C4-2B (cell line): ENCODE measurements at regions not wholly inside any gene's neighbourhood (a gene's known extent, or its start where the extent isn't known, plus 50 kb on each side); places are given as distances from the start of the nearest gene placed in this dataset.

ENCODE experiments used
- ZFX ChIP-seq: fragments of 450-650 bp; IDR thresholded peaks from 2 replicates; pipeline ENCODE4 v1.6.1; 2017
- TF ChIP-seq, protein P1 (sequence below): fragments of 450-650 bp; conservative IDR thresholded peaks from 2 replicates; pipeline ENCODE4 v1.5.1; 2017; ENCODE audit warnings: mild to moderate bottlenecking

GRCh38 chr7:119184124-119184788, 959.8 kb downstream of the ANKRD7 start:
- TF ChIP-seq, protein P1, sequence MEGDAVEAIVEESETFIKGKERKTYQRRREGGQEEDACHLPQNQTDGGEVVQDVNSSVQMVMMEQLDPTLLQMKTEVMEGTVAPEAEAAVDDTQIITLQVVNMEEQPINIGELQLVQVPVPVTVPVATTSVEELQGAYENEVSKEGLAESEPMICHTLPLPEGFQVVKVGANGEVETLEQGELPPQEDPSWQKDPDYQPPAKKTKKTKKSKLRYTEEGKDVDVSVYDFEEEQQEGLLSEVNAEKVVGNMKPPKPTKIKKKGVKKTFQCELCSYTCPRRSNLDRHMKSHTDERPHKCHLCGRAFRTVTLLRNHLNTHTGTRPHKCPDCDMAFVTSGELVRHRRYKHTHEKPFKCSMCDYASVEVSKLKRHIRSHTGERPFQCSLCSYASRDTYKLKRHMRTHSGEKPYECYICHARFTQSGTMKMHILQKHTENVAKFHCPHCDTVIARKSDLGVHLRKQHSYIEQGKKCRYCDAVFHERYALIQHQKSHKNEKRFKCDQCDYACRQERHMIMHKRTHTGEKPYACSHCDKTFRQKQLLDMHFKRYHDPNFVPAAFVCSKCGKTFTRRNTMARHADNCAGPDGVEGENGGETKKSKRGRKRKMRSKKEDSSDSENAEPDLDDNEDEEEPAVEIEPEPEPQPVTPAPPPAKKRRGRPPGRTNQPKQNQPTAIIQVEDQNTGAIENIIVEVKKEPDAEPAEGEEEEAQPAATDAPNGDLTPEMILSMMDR = no peak
- TF ChIP-seq ZFX = no peak
